A549 (cell line): ENCODE measurements at regions not wholly inside any gene's neighbourhood (a gene's known extent, or its start where the extent isn't known, plus 50 kb on each side); places are given as distances from the start of the nearest gene placed in this dataset.

ENCODE experiments used
- CTCF ChIP-seq: fragments of >200 bp; sonication (Bioruptor Twin); formaldehyde crosslinking; IDR thresholded peaks from 3 replicates; pipeline ENCODE4 v1.5.1; 2016
- EP300 ChIP-seq, 2 experiments: fragments of >200 bp; sonication (Bioruptor Twin); formaldehyde crosslinking; IDR thresholded peaks; 2 replicates in 1 of 2; 3 replicates in 1 of 2; pipeline ENCODE4 v1.6.1; 2016 to 2017
- POLR2AphosphoS2 ChIP-seq: conservative IDR thresholded peaks from 2 replicates; pipeline ENCODE4 v1.6.1; 2012; ENCODE audit warnings: low read length, improper control_type of control experiment, inconsistent platforms
- USF2 ChIP-seq: fragments of 450-650 bp; IDR thresholded peaks from 2 replicates; pipeline ENCODE4 v1.6.1; 2014; ENCODE audit warnings: antibody characterized with exemption

- no peak for TF ChIP-seq EP300 (IDR thresholded peaks at IDR 0.05)
- no peak for TF ChIP-seq USF2
- no peak for TF ChIP-seq POLR2AphosphoS2
- no peak for TF ChIP-seq CTCF
These were observed 58.9 kb upstream of the ZNF618 start for GRCh38 chr9:113817171-113817570.
